Cardiac muscle cell (in vitro differentiated cells and primary cell): ENCODE measurements at regions not wholly inside any gene's neighbourhood (a gene's known extent, or its start where the extent isn't known, plus 50 kb on each side); places are given as distances from the start of the nearest gene placed in this dataset.

Source experiments
- DNase-seq, 2 donors: peaks; one replicate each; pipeline versions ENCODE4 v3.0.0 to v3.0.0-alpha.2; 2010 to 2017; ENCODE audit warnings: low read depth in 1 of 2, low spot score in 1 of 2
- H3K27ac ChIP-seq: fragments of 200-600 bp; sonication (generic); 2 replicates; pipeline ENCODE4 v1.5.1; 2016
- H3K27me3 ChIP-seq: fragments of 200-600 bp; sonication (generic); 2 replicates; pipeline ENCODE4 v1.6.0; 2016; ENCODE audit warnings: control low read depth
- H3K36me3 ChIP-seq: fragments of 200-600 bp; sonication (generic); 2 replicates; pipeline ENCODE4 v1.5.1; 2016; ENCODE audit warnings: control low read depth
- H3K4me1 ChIP-seq: fragments of 200-600 bp; sonication (generic); 2 replicates; pipeline ENCODE4 v1.8.1; 2017; ENCODE audit warnings: low read depth, mild to moderate bottlenecking, mixed run types
- H3K4me3 ChIP-seq: fragments of 200-600 bp; sonication (generic); 2 replicates; pipeline ENCODE4 v1.5.1; 2016; ENCODE audit warnings: mild to moderate bottlenecking
- H3K9me3 ChIP-seq: fragments of 200-600 bp; sonication (generic); 2 replicates; pipeline ENCODE4 v1.5.1; 2017; ENCODE audit warnings: low read depth, mild to moderate bottlenecking, control low read depth
- TF ChIP-seq, protein P1 (sequence below): IDR thresholded peaks from 2 replicates; pipeline ENCODE4 v1.5.1; 2012; ENCODE audit warnings: low read depth, mild to moderate bottlenecking, low read length

DNA sequence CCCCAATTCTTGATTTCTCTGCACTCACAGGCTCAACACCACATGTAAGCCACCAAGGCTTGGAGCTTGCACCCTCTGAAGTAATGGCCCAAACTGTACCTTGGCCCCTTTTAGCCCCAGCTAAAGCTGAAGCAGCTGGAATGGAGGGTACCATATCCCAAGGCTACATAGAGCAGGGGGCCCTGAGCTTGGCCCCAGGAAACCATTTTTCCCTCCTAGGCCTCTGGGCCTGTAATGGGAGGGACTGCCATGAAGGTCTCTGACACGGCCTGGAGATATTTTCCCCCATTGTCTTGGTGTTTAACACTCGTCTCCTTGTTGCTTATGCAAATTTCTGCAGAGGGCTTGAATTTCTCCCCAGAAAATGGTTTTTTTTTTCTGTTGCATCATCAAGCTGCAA lies 69.7 kb downstream of the SKA1 start:
- no peak for DNase-seq
- H3K27ac ChIP-seq: no peak overlapping the region
- no peak overlapping the region for H3K4me3 ChIP-seq
- no peaks in the 10 kb centered on the region for H3K36me3 ChIP-seq
- H3K4me1 ChIP-seq: no peaks in the 10 kb centered on the region
- TF ChIP-seq, protein P1, sequence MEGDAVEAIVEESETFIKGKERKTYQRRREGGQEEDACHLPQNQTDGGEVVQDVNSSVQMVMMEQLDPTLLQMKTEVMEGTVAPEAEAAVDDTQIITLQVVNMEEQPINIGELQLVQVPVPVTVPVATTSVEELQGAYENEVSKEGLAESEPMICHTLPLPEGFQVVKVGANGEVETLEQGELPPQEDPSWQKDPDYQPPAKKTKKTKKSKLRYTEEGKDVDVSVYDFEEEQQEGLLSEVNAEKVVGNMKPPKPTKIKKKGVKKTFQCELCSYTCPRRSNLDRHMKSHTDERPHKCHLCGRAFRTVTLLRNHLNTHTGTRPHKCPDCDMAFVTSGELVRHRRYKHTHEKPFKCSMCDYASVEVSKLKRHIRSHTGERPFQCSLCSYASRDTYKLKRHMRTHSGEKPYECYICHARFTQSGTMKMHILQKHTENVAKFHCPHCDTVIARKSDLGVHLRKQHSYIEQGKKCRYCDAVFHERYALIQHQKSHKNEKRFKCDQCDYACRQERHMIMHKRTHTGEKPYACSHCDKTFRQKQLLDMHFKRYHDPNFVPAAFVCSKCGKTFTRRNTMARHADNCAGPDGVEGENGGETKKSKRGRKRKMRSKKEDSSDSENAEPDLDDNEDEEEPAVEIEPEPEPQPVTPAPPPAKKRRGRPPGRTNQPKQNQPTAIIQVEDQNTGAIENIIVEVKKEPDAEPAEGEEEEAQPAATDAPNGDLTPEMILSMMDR: no peak
- H3K27me3 ChIP-seq: no peaks in the 10 kb centered on the region
- no peaks in the 10 kb centered on the region for H3K9me3 ChIP-seq

DNA sequence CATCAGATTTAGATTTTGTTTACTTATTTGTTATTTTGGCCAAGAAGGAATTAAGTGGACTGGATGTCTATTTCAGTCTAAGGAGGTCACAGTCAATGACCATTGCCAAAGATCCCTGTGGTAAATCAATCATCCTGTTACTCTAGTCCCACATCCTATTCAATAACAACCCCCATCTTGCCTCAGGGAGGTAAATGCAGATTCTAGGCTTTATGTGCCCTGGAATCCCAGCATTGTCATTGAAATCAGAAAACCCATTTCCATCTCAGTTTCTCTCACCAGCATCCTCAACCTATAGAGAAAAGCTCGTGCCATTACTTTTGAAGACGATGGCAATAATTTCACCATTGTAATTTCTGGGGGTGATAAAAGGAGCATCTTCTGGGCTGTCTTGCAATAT lies 71.8 kb downstream of the SKA1 start:
- Histone ChIP-seq H3K4me1 (no peaks in the 10 kb centered on the region), H3K9me3 (no peaks in the 10 kb centered on the region), H3K36me3 (no peaks in the 10 kb centered on the region), H3K27ac (no peak overlapping the region), H3K27me3 (no peaks in the 10 kb centered on the region), H3K4me3 (no peak overlapping the region)
- DNase-seq: no peak
- TF ChIP-seq, protein P1: no peak

DNA sequence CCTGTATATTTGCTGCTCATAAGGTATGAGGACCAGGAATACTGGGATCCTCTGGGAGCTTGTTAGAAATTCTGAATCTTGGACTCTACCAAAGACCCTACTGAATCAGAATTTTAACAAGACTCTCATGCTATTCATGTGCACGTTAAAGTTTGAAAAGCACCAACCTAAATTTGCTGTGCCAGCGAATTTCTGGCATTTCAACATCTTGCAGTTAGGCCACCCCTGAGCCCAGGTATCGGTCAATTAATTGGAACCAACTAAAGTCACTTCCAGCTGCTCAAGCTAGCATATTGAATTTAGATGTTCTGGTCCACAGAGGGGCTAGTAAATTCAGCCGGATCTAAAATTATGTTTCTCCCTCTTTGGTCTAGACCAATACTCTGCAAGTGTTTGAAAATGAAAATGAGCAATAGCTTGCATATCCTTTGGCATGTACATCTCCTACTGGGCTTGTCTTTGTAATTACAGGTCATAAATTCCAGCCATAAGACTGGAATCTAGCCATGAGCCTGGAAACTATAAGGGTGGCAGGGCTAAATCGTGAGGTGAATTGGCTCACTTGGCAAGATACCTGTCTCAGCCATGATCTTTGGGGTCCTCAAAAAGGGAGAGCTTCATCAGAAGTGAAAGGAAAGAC lies 72.4 kb downstream of the SKA1 start:
- TF ChIP-seq, protein P1: no peak
- H3K36me3 ChIP-seq: no peaks in the 10 kb centered on the region
- DNase-seq: no peak
- H3K4me1 ChIP-seq: no peaks in the 10 kb centered on the region
- H3K27ac ChIP-seq: no peak overlapping the region
- no peak overlapping the region for H3K4me3 ChIP-seq
- H3K9me3 ChIP-seq: no peaks in the 10 kb centered on the region
- no peaks in the 10 kb centered on the region for H3K27me3 ChIP-seq

DNA sequence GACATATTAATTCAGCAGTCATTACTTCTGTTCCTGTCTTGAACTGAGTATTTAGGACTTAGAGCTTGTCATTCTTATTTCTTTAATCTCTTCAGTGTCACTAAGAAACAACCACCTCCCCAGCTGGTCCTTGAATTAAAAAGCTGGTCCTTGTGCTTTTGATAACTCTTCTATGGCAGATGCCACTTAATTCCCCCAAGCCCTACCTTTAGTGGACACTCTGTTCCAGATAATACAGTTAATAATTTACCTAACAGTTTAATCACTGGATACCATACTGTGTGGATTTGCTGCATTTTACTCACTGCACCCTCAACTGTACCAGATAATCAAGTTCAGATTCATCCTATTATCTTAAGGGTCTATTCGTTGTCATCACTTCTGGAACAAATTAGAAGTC lies 73.1 kb downstream of the SKA1 start:
- Histone ChIP-seq H3K27me3 (no peaks in the 10 kb centered on the region), H3K27ac (no peak overlapping the region), H3K9me3 (no peaks in the 10 kb centered on the region), H3K36me3 (no peaks in the 10 kb centered on the region), H3K4me3 (no peak overlapping the region), H3K4me1 (no peaks in the 10 kb centered on the region)
- DNase-seq: no peak
- TF ChIP-seq, protein P1: no peak

DNA sequence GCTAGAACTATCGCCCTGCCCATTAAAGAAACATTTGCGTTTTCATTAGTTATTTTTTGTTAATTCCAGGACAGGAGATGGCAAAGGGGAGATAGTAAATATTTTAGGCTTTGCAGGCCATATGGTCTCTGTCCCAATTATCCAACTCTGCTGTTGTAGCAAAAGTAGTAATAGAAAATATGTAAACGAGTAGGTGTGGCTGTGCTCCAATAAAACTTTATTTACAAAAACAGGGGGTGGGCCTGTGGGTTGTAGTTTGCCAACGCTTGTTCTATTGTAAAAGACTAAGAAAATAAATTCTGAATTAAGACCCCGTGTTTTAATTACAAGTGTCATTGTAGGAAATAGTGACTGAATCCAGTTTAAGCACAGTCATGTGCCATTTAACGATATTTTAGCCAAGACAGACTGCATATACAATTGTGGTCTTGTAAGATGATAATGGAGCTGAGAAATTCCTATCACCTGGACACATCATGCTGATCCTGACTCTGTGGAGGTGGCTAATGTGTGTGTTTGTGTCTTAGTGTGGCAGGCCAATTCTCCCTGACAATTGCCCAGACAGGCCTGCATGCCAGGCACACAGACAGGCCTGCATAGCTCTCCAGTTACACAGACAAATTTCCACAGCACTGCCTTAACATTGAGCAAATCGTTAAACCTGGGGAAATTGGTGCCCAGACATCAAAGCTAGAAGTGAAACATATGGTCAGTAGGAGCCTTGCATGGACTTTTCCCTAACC lies 76.4 kb downstream of the SKA1 start:
- DNase-seq: no peak
- H3K27ac ChIP-seq: no peak overlapping the region
- TF ChIP-seq, protein P1: no peak
- no peaks in the 10 kb centered on the region for H3K27me3 ChIP-seq
- no peaks in the 10 kb centered on the region for H3K9me3 ChIP-seq
- H3K36me3 ChIP-seq: no peaks in the 10 kb centered on the region
- no peak overlapping the region for H3K4me3 ChIP-seq
- H3K4me1 ChIP-seq: no peaks in the 10 kb centered on the region
